DOHH2 (cell line): ENCODE measurements at regions not wholly inside any gene's neighbourhood (a gene's known extent, or its start where the extent isn't known, plus 50 kb on each side); places are given as distances from the start of the nearest gene placed in this dataset.

Source experiments
- EZH2phosphoT487 ChIP-seq: fragments of 200-600 bp; sonication (generic); IDR thresholded peaks from 2 replicates; pipeline ENCODE4 v1.6.1; 2017; ENCODE audit warnings: borderline replicate concordance, mild to moderate bottlenecking, antibody characterized with exemption, low read length, moderate library complexity, mixed read lengths
- TF ChIP-seq, protein P1 (sequence below): fragments of 200-600 bp; sonication (generic); IDR thresholded peaks from one replicate; pipeline ENCODE4 v1.5.1; 2014; ENCODE audit warnings: antibody characterized with exemption, mild to moderate bottlenecking, low read depth, low read length; ENCODE audit not compliant: poor library complexity, severe bottlenecking

DNA sequence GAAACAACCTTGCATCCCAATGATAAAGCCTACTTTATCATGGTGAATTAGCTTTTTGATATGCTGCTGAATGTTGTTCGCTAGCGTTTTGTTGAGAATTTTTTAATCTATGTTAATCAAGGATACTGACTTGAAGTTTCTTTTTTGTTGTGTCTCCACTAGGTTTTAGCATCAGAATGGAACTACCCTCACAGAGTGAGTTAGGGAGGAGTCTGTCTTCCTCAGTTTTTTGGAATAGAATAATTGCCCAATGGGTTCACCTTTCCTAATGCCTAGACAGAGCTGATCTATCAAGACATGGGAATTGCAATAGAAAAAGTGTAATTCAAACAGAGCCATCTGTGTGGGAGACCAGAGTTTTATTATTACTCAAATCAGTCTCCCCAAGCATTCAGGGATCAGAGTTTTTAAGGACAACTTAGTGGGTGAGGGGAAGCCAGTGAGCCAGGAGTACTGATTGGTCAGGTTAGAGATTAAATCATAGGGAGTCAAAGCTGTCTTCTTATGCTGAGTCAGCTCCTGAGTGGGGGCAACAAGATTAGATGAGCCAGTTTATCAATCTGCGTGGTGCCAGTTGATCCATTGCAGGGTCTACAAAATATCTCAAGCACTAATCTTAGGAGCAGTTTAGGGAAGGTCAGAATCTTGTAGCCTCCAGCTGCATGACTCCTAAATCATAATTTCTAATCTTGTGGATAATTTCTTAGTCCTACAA lies 237.4 kb upstream of the PPP2R3A start:
- TF ChIP-seq, protein P1, sequence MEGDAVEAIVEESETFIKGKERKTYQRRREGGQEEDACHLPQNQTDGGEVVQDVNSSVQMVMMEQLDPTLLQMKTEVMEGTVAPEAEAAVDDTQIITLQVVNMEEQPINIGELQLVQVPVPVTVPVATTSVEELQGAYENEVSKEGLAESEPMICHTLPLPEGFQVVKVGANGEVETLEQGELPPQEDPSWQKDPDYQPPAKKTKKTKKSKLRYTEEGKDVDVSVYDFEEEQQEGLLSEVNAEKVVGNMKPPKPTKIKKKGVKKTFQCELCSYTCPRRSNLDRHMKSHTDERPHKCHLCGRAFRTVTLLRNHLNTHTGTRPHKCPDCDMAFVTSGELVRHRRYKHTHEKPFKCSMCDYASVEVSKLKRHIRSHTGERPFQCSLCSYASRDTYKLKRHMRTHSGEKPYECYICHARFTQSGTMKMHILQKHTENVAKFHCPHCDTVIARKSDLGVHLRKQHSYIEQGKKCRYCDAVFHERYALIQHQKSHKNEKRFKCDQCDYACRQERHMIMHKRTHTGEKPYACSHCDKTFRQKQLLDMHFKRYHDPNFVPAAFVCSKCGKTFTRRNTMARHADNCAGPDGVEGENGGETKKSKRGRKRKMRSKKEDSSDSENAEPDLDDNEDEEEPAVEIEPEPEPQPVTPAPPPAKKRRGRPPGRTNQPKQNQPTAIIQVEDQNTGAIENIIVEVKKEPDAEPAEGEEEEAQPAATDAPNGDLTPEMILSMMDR: no peak
- no peak for TF ChIP-seq EZH2phosphoT487
